ENCODE measurements at regions not wholly inside any gene's neighbourhood (a gene's known extent, or its start where the extent isn't known, plus 50 kb on each side); places are given as distances from the start of the nearest gene placed in this dataset.

GRCh38 chr12:24280056-24280842, 330.8 kb upstream of the SOX5 start:
- H3K9me3 ChIP-seq: no peaks in the 10 kb centered on the region
- intact Hi-C loops (cut with DNase I): no loop called here
- no peaks in the 10 kb centered on the region for H3K4me1 ChIP-seq
- TF ChIP-seq, protein P1, sequence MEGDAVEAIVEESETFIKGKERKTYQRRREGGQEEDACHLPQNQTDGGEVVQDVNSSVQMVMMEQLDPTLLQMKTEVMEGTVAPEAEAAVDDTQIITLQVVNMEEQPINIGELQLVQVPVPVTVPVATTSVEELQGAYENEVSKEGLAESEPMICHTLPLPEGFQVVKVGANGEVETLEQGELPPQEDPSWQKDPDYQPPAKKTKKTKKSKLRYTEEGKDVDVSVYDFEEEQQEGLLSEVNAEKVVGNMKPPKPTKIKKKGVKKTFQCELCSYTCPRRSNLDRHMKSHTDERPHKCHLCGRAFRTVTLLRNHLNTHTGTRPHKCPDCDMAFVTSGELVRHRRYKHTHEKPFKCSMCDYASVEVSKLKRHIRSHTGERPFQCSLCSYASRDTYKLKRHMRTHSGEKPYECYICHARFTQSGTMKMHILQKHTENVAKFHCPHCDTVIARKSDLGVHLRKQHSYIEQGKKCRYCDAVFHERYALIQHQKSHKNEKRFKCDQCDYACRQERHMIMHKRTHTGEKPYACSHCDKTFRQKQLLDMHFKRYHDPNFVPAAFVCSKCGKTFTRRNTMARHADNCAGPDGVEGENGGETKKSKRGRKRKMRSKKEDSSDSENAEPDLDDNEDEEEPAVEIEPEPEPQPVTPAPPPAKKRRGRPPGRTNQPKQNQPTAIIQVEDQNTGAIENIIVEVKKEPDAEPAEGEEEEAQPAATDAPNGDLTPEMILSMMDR (IDR thresholded peaks at IDR 0.05): no peak
- TF ChIP-seq POLR2A (IDR thresholded peaks at IDR 0.05): no peak
- no peak for DNase-seq
- no peaks in the 10 kb centered on the region for H3K27me3 ChIP-seq
- WGBS, 2 donors: 60 to 61% methylated on average over 6 of the region's 6 CpGs
- no peak overlapping the region for H3K4me3 ChIP-seq
- no peak overlapping the region for H3K27ac ChIP-seq
- H3K36me3 ChIP-seq: no peaks in the 10 kb centered on the region

- no peak for DNase-seq
- TF ChIP-seq, protein P1 (IDR thresholded peaks at IDR 0.05): no peak
- TF ChIP-seq POLR2A (IDR thresholded peaks at IDR 0.05): no peak
- Histone ChIP-seq H3K27ac (no peak overlapping the region), H3K4me1 (no peaks in the 10 kb centered on the region), H3K36me3 (no peaks in the 10 kb centered on the region), H3K27me3 (no peaks in the 10 kb centered on the region), H3K4me3 (no peak overlapping the region), H3K9me3 (no peaks in the 10 kb centered on the region)
- intact Hi-C loops (cut with DNase I): no loop called here
Observed at GRCh38 chr12:24278832-24279231, 329.4 kb upstream of the SOX5 start.

- no peak overlapping the region for H3K4me3 ChIP-seq
- H3K4me1 ChIP-seq: no peaks in the 10 kb centered on the region
- intact Hi-C loops (cut with DNase I): no loop called here
- H3K27me3 ChIP-seq: no peaks in the 10 kb centered on the region
- 68 to 84% methylated on average over 2 of the region's 2 CpGs for WGBS, 2 donors
- H3K27ac ChIP-seq: no peak overlapping the region
- no peak for TF ChIP-seq POLR2A (IDR thresholded peaks at IDR 0.05)
- TF ChIP-seq, protein P1 (IDR thresholded peaks at IDR 0.05): no peak
- no peaks in the 10 kb centered on the region for H3K36me3 ChIP-seq
- no peaks in the 10 kb centered on the region for H3K9me3 ChIP-seq
- DNase-seq: no peak
Observed at GRCh38 chr12:24270965-24271364, 321.5 kb upstream of the SOX5 start.

DNA sequence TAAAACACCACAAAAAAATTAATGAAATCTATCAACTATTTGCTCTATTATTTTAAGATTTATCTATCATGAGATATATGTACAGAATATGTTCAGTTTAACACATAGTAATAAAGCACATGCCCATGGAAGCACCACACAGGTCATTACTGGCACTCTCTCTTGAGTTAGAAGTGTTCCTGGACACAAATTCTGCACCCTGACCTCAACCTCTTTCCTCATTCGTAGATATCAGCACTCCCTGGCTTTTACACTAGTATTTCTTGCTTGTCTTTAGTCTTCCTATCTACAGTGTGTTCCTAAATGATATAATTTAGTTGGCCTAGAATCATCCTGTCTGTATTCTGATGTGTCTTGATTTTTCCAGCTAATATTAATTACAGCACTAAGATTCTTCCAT, 321.0 kb upstream of the SOX5 start:
- WGBS, 2 donors: 68 to 85% methylated on average over 1 of the region's 1 CpG
- Histone ChIP-seq H3K4me3 (no peak overlapping the region), H3K9me3 (no peaks in the 10 kb centered on the region), H3K27ac (no peak overlapping the region), H3K4me1 (no peaks in the 10 kb centered on the region), H3K36me3 (no peaks in the 10 kb centered on the region), H3K27me3 (no peaks in the 10 kb centered on the region)
- no peak for DNase-seq
- TF ChIP-seq POLR2A (IDR thresholded peaks at IDR 0.05): no peak
- TF ChIP-seq, protein P1 (IDR thresholded peaks at IDR 0.05): no peak
- intact Hi-C loops (cut with DNase I): no loop called here

- no peaks in the 10 kb centered on the region for H3K27me3 ChIP-seq
- intact Hi-C loops (cut with DNase I): no loop called here
- TF ChIP-seq, protein P1 (IDR thresholded peaks at IDR 0.05): no peak
- TF ChIP-seq POLR2A (IDR thresholded peaks at IDR 0.05): no peak
- 77 to 86% methylated on average over 1 of the region's 1 CpG for WGBS, 2 donors
- no peaks in the 10 kb centered on the region for H3K36me3 ChIP-seq
- no peak overlapping the region for H3K4me3 ChIP-seq
- no peak overlapping the region for H3K27ac ChIP-seq
- no peaks in the 10 kb centered on the region for H3K4me1 ChIP-seq
- no peak for DNase-seq
- H3K9me3 ChIP-seq: no peaks in the 10 kb centered on the region
Observed at GRCh38 chr12:24268663-24269186, 319.3 kb upstream of the SOX5 start.
